ENCODE measurements at regions not wholly inside any gene's neighbourhood (a gene's known extent, or its start where the extent isn't known, plus 50 kb on each side); places are given as distances from the start of the nearest gene placed in this dataset.

GRCh38 chr1:29831500-29832117 lies 595.3 kb downstream of the PTPRU start:
- TF ChIP-seq, protein P1, sequence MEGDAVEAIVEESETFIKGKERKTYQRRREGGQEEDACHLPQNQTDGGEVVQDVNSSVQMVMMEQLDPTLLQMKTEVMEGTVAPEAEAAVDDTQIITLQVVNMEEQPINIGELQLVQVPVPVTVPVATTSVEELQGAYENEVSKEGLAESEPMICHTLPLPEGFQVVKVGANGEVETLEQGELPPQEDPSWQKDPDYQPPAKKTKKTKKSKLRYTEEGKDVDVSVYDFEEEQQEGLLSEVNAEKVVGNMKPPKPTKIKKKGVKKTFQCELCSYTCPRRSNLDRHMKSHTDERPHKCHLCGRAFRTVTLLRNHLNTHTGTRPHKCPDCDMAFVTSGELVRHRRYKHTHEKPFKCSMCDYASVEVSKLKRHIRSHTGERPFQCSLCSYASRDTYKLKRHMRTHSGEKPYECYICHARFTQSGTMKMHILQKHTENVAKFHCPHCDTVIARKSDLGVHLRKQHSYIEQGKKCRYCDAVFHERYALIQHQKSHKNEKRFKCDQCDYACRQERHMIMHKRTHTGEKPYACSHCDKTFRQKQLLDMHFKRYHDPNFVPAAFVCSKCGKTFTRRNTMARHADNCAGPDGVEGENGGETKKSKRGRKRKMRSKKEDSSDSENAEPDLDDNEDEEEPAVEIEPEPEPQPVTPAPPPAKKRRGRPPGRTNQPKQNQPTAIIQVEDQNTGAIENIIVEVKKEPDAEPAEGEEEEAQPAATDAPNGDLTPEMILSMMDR (IDR thresholded peaks at IDR 0.05 in 8 of 11, conservative IDR thresholded peaks at IDR 0.05 in 3 of 11): no peak
- no peak for TF ChIP-seq POLR2A (IDR thresholded peaks at IDR 0.05)

Measured in spleen (tissue), 7 donors.